Gastroesophageal sphincter (tissue), 3 donors: ENCODE measurements at regions not wholly inside any gene's neighbourhood (a gene's known extent, or its start where the extent isn't known, plus 50 kb on each side); places are given as distances from the start of the nearest gene placed in this dataset.

Source experiments
- CTCF ChIP-seq, 4 experiments: fragments of 200-600 bp in 2 of 4; fragments of 450-650 bp in 2 of 4; sonication (generic) in 1 of 4; IDR thresholded peaks; one replicate each; pipeline ENCODE4 v1.5.1; 2017 to 2019; ENCODE audit warnings: antibody characterized with exemption in 4 of 4, mild to moderate bottlenecking in 2 of 4, moderate library complexity in 2 of 4
- POLR2AphosphoS5 ChIP-seq: sonication (generic); formaldehyde crosslinking; IDR thresholded peaks from one replicate; pipeline ENCODE4 v1.6.1; 2017; ENCODE audit warnings: antibody characterized with exemption

GRCh38 chr2:180358458-180358857, 351.4 kb upstream of the CWC22 start:
- TF ChIP-seq CTCF (IDR thresholded peaks at IDR 0.05): no peak
- TF ChIP-seq POLR2AphosphoS5: no peak
